Peyer's patch (tissue), 4 donors: ENCODE measurements at regions not wholly inside any gene's neighbourhood (a gene's known extent, or its start where the extent isn't known, plus 50 kb on each side); places are given as distances from the start of the nearest gene placed in this dataset.

Experiments used
- DNase-seq, 3 donors: peaks; one replicate each; pipeline ENCODE4 v3.0.0-alpha.2; 2017 to 2019
- H3K27ac ChIP-seq, 4 donors: fragments of 200-600 bp; sonication (generic); one replicate each; pipeline ENCODE4 v1.5.1; 2016 to 2019
- H3K27me3 ChIP-seq, 2 donors: fragments of 200-600 bp; sonication (generic); one replicate each; pipeline ENCODE4 v1.5.1; 2019
- H3K36me3 ChIP-seq, 3 donors: fragments of 200-600 bp; sonication (generic); one replicate each; pipeline ENCODE4 v1.5.1; 2016 to 2019
- H3K4me1 ChIP-seq, 4 donors: fragments of 200-600 bp; sonication (generic); one replicate each; pipeline ENCODE4 v1.5.1; 2016 to 2019
- H3K4me3 ChIP-seq, 4 donors: fragments of 200-600 bp; sonication (generic); 1 replicate in 3 of 4; 2 replicates in 1 of 4; pipeline ENCODE4 v1.5.1; 2016 to 2019; ENCODE audit warnings: mild to moderate bottlenecking in 1 of 4
- H3K9me3 ChIP-seq, 4 donors: fragments of 200-600 bp; sonication (generic); one replicate each; pipeline ENCODE4 v1.5.1; 2016 to 2019; ENCODE audit warnings: mild to moderate bottlenecking in 1 of 4
- CTCF ChIP-seq, 6 experiments: fragments of 450-650 bp in 4 of 6; fragments of 200-600 bp in 2 of 6; sonication (generic) in 1 of 6; IDR thresholded peaks; one replicate each; pipeline ENCODE4 v1.5.1; 2017 to 2019; ENCODE audit warnings: antibody characterized with exemption in 6 of 6, mild to moderate bottlenecking in 3 of 6, moderate library complexity in 1 of 6
- POLR2A ChIP-seq, 2 donors: fragments of 450-650 bp; IDR thresholded peaks; one replicate each; pipeline ENCODE4 v1.5.1; 2017; ENCODE audit warnings: antibody characterized with exemption in 2 of 2, mild to moderate bottlenecking in 2 of 2, moderate library complexity in 2 of 2

- Histone ChIP-seq H3K4me1 (peaks cover 0 to 4% (median 0%) of the 10 kb centered on the region in 4 donors), H3K27ac (no peak overlapping the region), H3K27me3 (no peaks in the 10 kb centered on the region), H3K36me3 (no peaks in the 10 kb centered on the region), H3K4me3 (no peak overlapping the region), H3K9me3 (no peaks in the 10 kb centered on the region)
- DNase-seq: no peak
- TF ChIP-seq POLR2A (IDR thresholded peaks at IDR 0.05) (no peak), CTCF (IDR thresholded peaks at IDR 0.05) (no peak)
Measured at GRCh38 chr14:71492346-71492745, 439.9 kb upstream of the RGS6 start.

- H3K4me1 ChIP-seq: no peaks in the 10 kb centered on the region
- H3K27ac ChIP-seq: no peak overlapping the region
- H3K4me3 ChIP-seq: no peak overlapping the region
- TF ChIP-seq POLR2A (IDR thresholded peaks at IDR 0.05): no peak
- TF ChIP-seq CTCF (IDR thresholded peaks at IDR 0.05): no peak
- H3K36me3 ChIP-seq: no peaks in the 10 kb centered on the region
- H3K9me3 ChIP-seq: no peaks in the 10 kb centered on the region
- no peak for DNase-seq
- H3K27me3 ChIP-seq: no peaks in the 10 kb centered on the region
Measured at GRCh38 chr14:71497645-71498086, 434.6 kb upstream of the RGS6 start.

GRCh38 chr14:71498212-71498611 is 434.0 kb upstream of the RGS6 start:
- no peak overlapping the region for H3K27ac ChIP-seq
- DNase-seq: no peak
- no peaks in the 10 kb centered on the region for H3K27me3 ChIP-seq

DNA sequence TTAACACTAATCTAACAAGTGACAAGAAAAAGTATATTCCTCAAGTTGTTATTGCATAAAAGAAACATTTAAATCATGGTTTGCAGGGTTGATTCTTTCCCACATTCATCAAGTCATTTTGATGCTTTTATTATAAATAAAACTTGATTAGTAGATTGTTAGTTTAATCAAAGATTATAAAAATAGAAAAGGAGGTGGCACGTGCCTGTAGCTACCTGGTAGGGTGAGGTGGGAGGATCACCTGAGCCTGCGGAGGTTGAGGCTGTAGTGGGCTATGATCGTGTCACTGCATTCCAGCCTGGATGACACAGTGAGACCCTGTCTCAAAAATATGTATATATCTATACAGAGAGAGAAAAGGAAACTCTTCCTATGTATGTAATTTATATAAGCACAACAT is 433.2 kb upstream of the RGS6 start:
- H3K4me1 ChIP-seq: no peaks in the 10 kb centered on the region

More at GRCh38 chr14:71498212-71498611, 434.0 kb upstream of the RGS6 start:
- Histone ChIP-seq H3K4me3 (no peak overlapping the region), H3K9me3 (no peaks in the 10 kb centered on the region), H3K36me3 (no peaks in the 10 kb centered on the region), H3K4me1 (no peaks in the 10 kb centered on the region)
- TF ChIP-seq CTCF (IDR thresholded peaks at IDR 0.05) (no peak), POLR2A (IDR thresholded peaks at IDR 0.05) (no peak)

GRCh38 chr14:71507681-71508080 is 424.5 kb upstream of the RGS6 start:
- TF ChIP-seq POLR2A (IDR thresholded peaks at IDR 0.05): no peak
- TF ChIP-seq CTCF (IDR thresholded peaks at IDR 0.05): no peak

More for the DNA sequence above, 433.2 kb upstream of the RGS6 start:
- Histone ChIP-seq H3K27ac (no peak overlapping the region), H3K4me3 (no peak overlapping the region), H3K9me3 (no peaks in the 10 kb centered on the region), H3K36me3 (no peaks in the 10 kb centered on the region), H3K27me3 (no peaks in the 10 kb centered on the region)
- no peak for DNase-seq
- TF ChIP-seq CTCF (IDR thresholded peaks at IDR 0.05): no peak
- no peak for TF ChIP-seq POLR2A (IDR thresholded peaks at IDR 0.05)

GRCh38 chr14:71508901-71509300 is 423.3 kb upstream of the RGS6 start:
- no peaks in the 10 kb centered on the region for H3K9me3 ChIP-seq
- H3K27me3 ChIP-seq: no peaks in the 10 kb centered on the region
- H3K4me1 ChIP-seq: no peaks in the 10 kb centered on the region
- H3K4me3 ChIP-seq: no peak overlapping the region
- no peak for DNase-seq
- TF ChIP-seq POLR2A (IDR thresholded peaks at IDR 0.05) (no peak), CTCF (IDR thresholded peaks at IDR 0.05) (no peak)
- no peak overlapping the region for H3K27ac ChIP-seq
- peaks cover 0 to 7% (median 0%) of the 10 kb centered on the region in 3 donors for H3K36me3 ChIP-seq

More at GRCh38 chr14:71507681-71508080, 424.5 kb upstream of the RGS6 start:
- Histone ChIP-seq H3K4me3 (no peak overlapping the region), H3K4me1 (no peaks in the 10 kb centered on the region), H3K27me3 (no peaks in the 10 kb centered on the region), H3K36me3 (no peaks in the 10 kb centered on the region), H3K27ac (no peak overlapping the region), H3K9me3 (no peaks in the 10 kb centered on the region)
- no peak for DNase-seq
